ENCODE measurements at regions not wholly inside any gene's neighbourhood (a gene's known extent, or its start where the extent isn't known, plus 50 kb on each side); places are given as distances from the start of the nearest gene placed in this dataset.
"Not testable (repeated sequence)": the region's sequence is repeated elsewhere in the genome, so short reads cannot be mapped to it uniquely, and the experiment has no call there.

- DNase-seq: no peak
Observed at GRCh38 chr15:77837649-77838025, 204.9 kb upstream of the LINGO1 start.

GRCh38 chr15:77836906-77837648, 204.4 kb upstream of the LINGO1 start:
- DNase-seq: no peak

GRCh38 chr15:77836121-77836692, 203.5 kb upstream of the LINGO1 start:
- no peak for DNase-seq

GRCh38 chr15:77834276-77834990, 201.7 kb upstream of the LINGO1 start:
- no peak for DNase-seq

- DNase-seq: no peak
Observed at GRCh38 chr15:77832874-77833273, 200.2 kb upstream of the LINGO1 start.

- DNase-seq: no peak
Observed at GRCh38 chr15:77831986-77832385, 199.3 kb upstream of the LINGO1 start.

- no peak for DNase-seq
Observed at GRCh38 chr15:77830051-77830468, 197.3 kb upstream of the LINGO1 start.

GRCh38 chr15:77829331-77829730, 196.6 kb upstream of the LINGO1 start:
- not testable (repeated sequence) for DNase-seq

GRCh38 chr15:77827860-77828259, 195.1 kb upstream of the LINGO1 start:
- DNase-seq: no peak

GRCh38 chr15:77826006-77826695, 193.4 kb upstream of the LINGO1 start:
- no peak for DNase-seq

GRCh38 chr15:77825546-77825945, 192.8 kb upstream of the LINGO1 start:
- DNase-seq: no peak

GRCh38 chr15:77825252-77825542, 192.5 kb upstream of the LINGO1 start:
- DNase-seq: no peak

GRCh38 chr15:77824361-77825251, 191.9 kb upstream of the LINGO1 start:
- no peak for DNase-seq

- no peak for DNase-seq
Observed at GRCh38 chr15:77823736-77824135, 191.0 kb upstream of the LINGO1 start.

GRCh38 chr15:77822631-77823230, 190.0 kb upstream of the LINGO1 start:
- no peak for DNase-seq

GRCh38 chr15:77821959-77822256, 189.2 kb upstream of the LINGO1 start:
- DNase-seq: no peak

- DNase-seq: peak in 1 of 2 experiments; percentile 3
Observed at GRCh38 chr15:77821188-77821958, 188.7 kb upstream of the LINGO1 start.

GRCh38 chr15:77819851-77820728, 187.4 kb upstream of the LINGO1 start:
- no peak for DNase-seq

- no peak for DNase-seq
Observed at GRCh38 chr15:77819048-77819850, 186.5 kb upstream of the LINGO1 start.
